ENCODE measurements at regions not wholly inside any gene's neighbourhood (a gene's known extent, or its start where the extent isn't known, plus 50 kb on each side); places are given as distances from the start of the nearest gene placed in this dataset.

GRCh38 chr5:67978171-67978570 lies 237.4 kb upstream of the PIK3R1 start:
- DNase-seq = no peak

GRCh38 chr5:67976891-67977601 lies 238.5 kb upstream of the PIK3R1 start:
- no peak for DNase-seq

GRCh38 chr5:67976181-67976580 lies 239.4 kb upstream of the PIK3R1 start:
- DNase-seq = no peak

GRCh38 chr5:67974471-67974870 lies 241.1 kb upstream of the PIK3R1 start:
- no peak for DNase-seq

- no peak for DNase-seq
Measured at GRCh38 chr5:67974054-67974453, 241.5 kb upstream of the PIK3R1 start.

GRCh38 chr5:67971971-67972821 lies 243.4 kb upstream of the PIK3R1 start:
- DNase-seq = no peak

GRCh38 chr5:67971223-67971830 lies 244.2 kb upstream of the PIK3R1 start:
- no peak for DNase-seq

GRCh38 chr5:67969631-67970030 lies 245.9 kb upstream of the PIK3R1 start:
- no peak for DNase-seq

- DNase-seq = no peak
Measured at GRCh38 chr5:67969176-67969575, 246.4 kb upstream of the PIK3R1 start.

- no peak for DNase-seq
Measured at GRCh38 chr5:67966712-67967111, 248.8 kb upstream of the PIK3R1 start.

- no peak for DNase-seq
Measured at GRCh38 chr5:67964619-67965018, 250.9 kb upstream of the PIK3R1 start.

- no peak for DNase-seq
Measured at GRCh38 chr5:67963789-67964519, 251.6 kb upstream of the PIK3R1 start.

GRCh38 chr5:67960939-67961338 lies 254.6 kb upstream of the PIK3R1 start:
- no peak for DNase-seq

GRCh38 chr5:67957374-67957773 lies 258.2 kb upstream of the PIK3R1 start:
- DNase-seq = no peak

GRCh38 chr5:67954351-67954750 lies 261.2 kb upstream of the PIK3R1 start:
- no peak for DNase-seq

- DNase-seq = no peak
Measured at GRCh38 chr5:67942421-67942820, 273.1 kb upstream of the PIK3R1 start.

- no peak for DNase-seq
Measured at GRCh38 chr5:67941614-67942401, 273.7 kb upstream of the PIK3R1 start.

GRCh38 chr5:67935908-67936566 lies 279.5 kb upstream of the PIK3R1 start:
- DNase-seq = no peak

GRCh38 chr5:67934976-67935375 lies 280.6 kb upstream of the PIK3R1 start:
- DNase-seq = no peak

GRCh38 chr5:67925511-67925910 lies 290.0 kb upstream of the PIK3R1 start:
- no peak for DNase-seq

GRCh38 chr5:67921004-67921601 lies 294.5 kb upstream of the PIK3R1 start:
- DNase-seq = no peak

All from CD4-positive, alpha-beta T cell treated with Interleukin-21 for 1 hour (primary cell).